ENCODE measurements at regions not wholly inside any gene's neighbourhood (a gene's known extent, or its start where the extent isn't known, plus 50 kb on each side); places are given as distances from the start of the nearest gene placed in this dataset.

DNA sequence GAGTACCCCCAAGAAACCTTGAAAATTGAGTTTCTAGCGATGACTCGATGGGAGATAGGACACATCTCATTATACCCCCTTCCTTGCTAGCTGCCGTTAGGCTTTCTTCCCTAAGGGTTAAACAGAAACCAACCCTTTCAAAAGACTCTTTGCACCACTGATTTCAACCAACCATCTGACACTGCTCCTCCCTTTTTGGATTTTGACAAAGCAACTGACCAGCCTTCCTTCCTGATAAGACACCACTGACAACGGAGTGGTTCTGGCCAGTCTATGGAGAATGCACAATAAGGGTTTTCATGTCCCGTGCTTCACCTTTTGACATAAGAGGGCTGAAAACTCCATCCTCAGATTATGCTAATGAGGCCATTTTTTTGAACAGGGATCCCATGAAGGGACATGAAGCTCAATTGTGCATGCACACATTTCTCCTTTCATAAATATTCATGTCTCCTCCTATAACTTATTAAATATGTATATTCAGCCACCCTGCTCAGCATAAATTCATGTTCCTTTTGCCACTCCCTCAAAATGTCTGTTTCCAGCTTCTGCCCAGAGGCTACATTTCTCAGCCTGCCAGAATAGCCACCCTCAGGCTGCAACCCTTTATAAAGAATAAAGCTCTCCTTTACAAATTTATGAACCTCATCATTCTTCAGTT lies 52.8 kb upstream of the SLC35F5 start:
- DNase-seq (ENCODE audit: low read depth, low spot score), result no peak
- in situ Hi-C loops (cut with HindIII; ENCODE audit: low pct_unique_long_range_greater_than_20kb, low sequenced_read_pairs), result no loop called here

DNA sequence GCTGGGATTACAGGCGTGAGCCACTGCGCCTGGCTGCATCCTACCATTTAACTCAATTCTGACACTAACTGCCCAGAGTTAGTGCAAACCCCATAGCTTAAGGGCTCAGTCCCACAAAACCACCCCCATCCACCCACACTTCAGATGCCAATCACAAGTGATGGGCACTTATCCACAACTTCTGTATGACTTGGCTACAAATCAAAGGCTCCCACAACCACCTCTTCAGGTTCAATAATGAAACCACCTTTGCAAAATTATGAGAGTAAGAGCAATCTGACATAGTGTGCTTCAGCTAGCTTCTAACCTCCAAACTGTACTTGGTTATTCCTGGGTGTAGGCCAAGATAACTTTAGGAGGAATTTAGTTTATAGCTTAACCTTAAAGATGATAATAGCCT lies 51.3 kb upstream of the SLC35F5 start:
- DNase-seq (ENCODE audit: low read depth, low spot score), result no peak
- in situ Hi-C loops (cut with HindIII; ENCODE audit: low pct_unique_long_range_greater_than_20kb, low sequenced_read_pairs), result no loop called here

- in situ Hi-C loops (cut with HindIII; ENCODE audit: low pct_unique_long_range_greater_than_20kb, low sequenced_read_pairs), result no loop called here
These were observed 49.9 kb upstream of the SLC35F5 start for GRCh38 chr2:113806217-113806913.

More at GRCh38 chr2:113806217-113806913, 49.9 kb upstream of the SLC35F5 start:
- DNase-seq (ENCODE audit: low read depth, low spot score), result peak; percentile 79

Measured in SK-MEL-5 (cell line).